ENCODE measurements at regions not wholly inside any gene's neighbourhood (a gene's known extent, or its start where the extent isn't known, plus 50 kb on each side); places are given as distances from the start of the nearest gene placed in this dataset.

GRCh38 chr10:105914432-105914831, 1250.1 kb downstream of the SORCS1 start:
- no peak overlapping the region for H3K27ac ChIP-seq (ENCODE audit: insufficient read depth, low read depth, low read length, poor library complexity, severe bottlenecking)
- no peaks in the 10 kb centered on the region for H3K36me3 ChIP-seq (ENCODE audit: control insufficient read depth, insufficient read depth, low read length)
- H3K9me3 ChIP-seq (ENCODE audit: control insufficient read depth, low read length): no peaks in the 10 kb centered on the region
- no peaks in the 10 kb centered on the region for H3K27me3 ChIP-seq (ENCODE audit: control insufficient read depth, insufficient read depth, low read length, poor library complexity, severe bottlenecking)
- WGBS, 2 experiments: no CpG with 5 or more reads among the region's 1 CpG
- H3K4me3 ChIP-seq (ENCODE audit: insufficient read depth, low read depth, low read length): no peak overlapping the region
- H3K4me1 ChIP-seq (ENCODE audit: control insufficient read depth, insufficient read depth, low read length): no peaks in the 10 kb centered on the region

GRCh38 chr10:105908701-105909100, 1255.8 kb downstream of the SORCS1 start:
- no peaks in the 10 kb centered on the region for H3K27me3 ChIP-seq (ENCODE audit: control insufficient read depth, insufficient read depth, low read length, poor library complexity, severe bottlenecking)
- H3K4me1 ChIP-seq (ENCODE audit: control insufficient read depth, insufficient read depth, low read length): no peaks in the 10 kb centered on the region

GRCh38 chr10:105885495-105885894, 1244.4 kb downstream of the SORCS3 start:
- H3K4me3 ChIP-seq (ENCODE audit: insufficient read depth, low read depth, low read length): no peak overlapping the region
- H3K36me3 ChIP-seq (ENCODE audit: control insufficient read depth, insufficient read depth, low read length): no peaks in the 10 kb centered on the region
- H3K9me3 ChIP-seq (ENCODE audit: control insufficient read depth, low read length): no peaks in the 10 kb centered on the region
- WGBS, 2 experiments: 87% methylated on average over 2 of the region's 2 CpGs
- H3K27ac ChIP-seq (ENCODE audit: insufficient read depth, low read depth, low read length, poor library complexity, severe bottlenecking): no peak overlapping the region
- H3K4me1 ChIP-seq (ENCODE audit: control insufficient read depth, insufficient read depth, low read length): no peaks in the 10 kb centered on the region
- no peaks in the 10 kb centered on the region for H3K27me3 ChIP-seq (ENCODE audit: control insufficient read depth, insufficient read depth, low read length, poor library complexity, severe bottlenecking)

More at GRCh38 chr10:105908701-105909100, 1255.8 kb downstream of the SORCS1 start:
- H3K4me3 ChIP-seq (ENCODE audit: insufficient read depth, low read depth, low read length): no peak overlapping the region
- WGBS, 2 experiments: 91 to 100% methylated on average over 1 of the region's 1 CpG
- no peaks in the 10 kb centered on the region for H3K9me3 ChIP-seq (ENCODE audit: control insufficient read depth, low read length)
- no peaks in the 10 kb centered on the region for H3K36me3 ChIP-seq (ENCODE audit: control insufficient read depth, insufficient read depth, low read length)
- H3K27ac ChIP-seq (ENCODE audit: insufficient read depth, low read depth, low read length, poor library complexity, severe bottlenecking): no peak overlapping the region

GRCh38 chr10:105879401-105879800, 1238.3 kb downstream of the SORCS3 start:
- Histone ChIP-seq H3K4me3 (ENCODE audit: insufficient read depth, low read depth, low read length) (no peak overlapping the region), H3K27ac (ENCODE audit: insufficient read depth, low read depth, low read length, poor library complexity, severe bottlenecking) (no peak overlapping the region), H3K4me1 (ENCODE audit: control insufficient read depth, insufficient read depth, low read length) (no peaks in the 10 kb centered on the region), H3K9me3 (ENCODE audit: control insufficient read depth, low read length) (no peaks in the 10 kb centered on the region), H3K27me3 (ENCODE audit: control insufficient read depth, insufficient read depth, low read length, poor library complexity, severe bottlenecking) (no peaks in the 10 kb centered on the region), H3K36me3 (ENCODE audit: control insufficient read depth, insufficient read depth, low read length) (no peaks in the 10 kb centered on the region)
- 100% methylated on average over 1 of the region's 1 CpG for WGBS, 2 experiments

GRCh38 chr10:105875050-105875449, 1234.0 kb downstream of the SORCS3 start:
- Histone ChIP-seq H3K9me3 (ENCODE audit: control insufficient read depth, low read length) (no peaks in the 10 kb centered on the region), H3K4me1 (ENCODE audit: control insufficient read depth, insufficient read depth, low read length) (no peaks in the 10 kb centered on the region), H3K27me3 (ENCODE audit: control insufficient read depth, insufficient read depth, low read length, poor library complexity, severe bottlenecking) (no peaks in the 10 kb centered on the region), H3K36me3 (ENCODE audit: control insufficient read depth, insufficient read depth, low read length) (no peaks in the 10 kb centered on the region), H3K4me3 (ENCODE audit: insufficient read depth, low read depth, low read length) (no peak overlapping the region), H3K27ac (ENCODE audit: insufficient read depth, low read depth, low read length, poor library complexity, severe bottlenecking) (no peak overlapping the region)
- WGBS, 2 experiments: 94 to 96% methylated on average over 2 of the region's 2 CpGs

GRCh38 chr10:105872665-105873064, 1231.6 kb downstream of the SORCS3 start:
- Histone ChIP-seq H3K27me3 (ENCODE audit: control insufficient read depth, insufficient read depth, low read length, poor library complexity, severe bottlenecking) (no peaks in the 10 kb centered on the region), H3K9me3 (ENCODE audit: control insufficient read depth, low read length) (no peaks in the 10 kb centered on the region), H3K4me1 (ENCODE audit: control insufficient read depth, insufficient read depth, low read length) (no peaks in the 10 kb centered on the region), H3K27ac (ENCODE audit: insufficient read depth, low read depth, low read length, poor library complexity, severe bottlenecking) (no peak overlapping the region), H3K4me3 (ENCODE audit: insufficient read depth, low read depth, low read length) (no peak overlapping the region), H3K36me3 (ENCODE audit: control insufficient read depth, insufficient read depth, low read length) (no peaks in the 10 kb centered on the region)
- 69 to 81% methylated on average over 3 to 4 of the region's 4 CpGs for WGBS, 2 experiments

- Histone ChIP-seq H3K9me3 (ENCODE audit: control insufficient read depth, low read length) (no peaks in the 10 kb centered on the region), H3K27ac (ENCODE audit: insufficient read depth, low read depth, low read length, poor library complexity, severe bottlenecking) (no peak overlapping the region), H3K36me3 (ENCODE audit: control insufficient read depth, insufficient read depth, low read length) (no peaks in the 10 kb centered on the region), H3K27me3 (ENCODE audit: control insufficient read depth, insufficient read depth, low read length, poor library complexity, severe bottlenecking) (no peaks in the 10 kb centered on the region), H3K4me1 (ENCODE audit: control insufficient read depth, insufficient read depth, low read length) (no peaks in the 10 kb centered on the region), H3K4me3 (ENCODE audit: insufficient read depth, low read depth, low read length) (no peak overlapping the region)
- WGBS, 2 experiments: 89% methylated on average over 1 of the region's 1 CpG; no CpG with 5 or more reads in 1 of the 2 experiments
These were observed 1227.8 kb downstream of the SORCS3 start for GRCh38 chr10:105868935-105869334.

- Histone ChIP-seq H3K27me3 (ENCODE audit: control insufficient read depth, insufficient read depth, low read length, poor library complexity, severe bottlenecking) (no peaks in the 10 kb centered on the region), H3K4me1 (ENCODE audit: control insufficient read depth, insufficient read depth, low read length) (no peaks in the 10 kb centered on the region), H3K4me3 (ENCODE audit: insufficient read depth, low read depth, low read length) (no peak overlapping the region), H3K9me3 (ENCODE audit: control insufficient read depth, low read length) (no peaks in the 10 kb centered on the region), H3K36me3 (ENCODE audit: control insufficient read depth, insufficient read depth, low read length) (no peaks in the 10 kb centered on the region), H3K27ac (ENCODE audit: insufficient read depth, low read depth, low read length, poor library complexity, severe bottlenecking) (no peak overlapping the region)
- 85 to 96% methylated on average over 2 of the region's 2 CpGs for WGBS, 2 experiments
These were observed 1223.8 kb downstream of the SORCS3 start for GRCh38 chr10:105864854-105865253.

- H3K9me3 ChIP-seq (ENCODE audit: control insufficient read depth, low read length): no peaks in the 10 kb centered on the region
- H3K4me1 ChIP-seq (ENCODE audit: control insufficient read depth, insufficient read depth, low read length): no peaks in the 10 kb centered on the region
- no peak overlapping the region for H3K4me3 ChIP-seq (ENCODE audit: insufficient read depth, low read depth, low read length)
- no peaks in the 10 kb centered on the region for H3K27me3 ChIP-seq (ENCODE audit: control insufficient read depth, insufficient read depth, low read length, poor library complexity, severe bottlenecking)
- 95 to 96% methylated on average over 4 of the region's 4 CpGs for WGBS, 2 experiments
- H3K36me3 ChIP-seq (ENCODE audit: control insufficient read depth, insufficient read depth, low read length): no peaks in the 10 kb centered on the region
- H3K27ac ChIP-seq (ENCODE audit: insufficient read depth, low read depth, low read length, poor library complexity, severe bottlenecking): no peak overlapping the region
These were observed 1216.5 kb downstream of the SORCS3 start for GRCh38 chr10:105857268-105858264.

- H3K27ac ChIP-seq (ENCODE audit: insufficient read depth, low read depth, low read length, poor library complexity, severe bottlenecking): no peak overlapping the region
- 90 to 94% methylated on average over 2 of the region's 2 CpGs for WGBS, 2 experiments
- no peaks in the 10 kb centered on the region for H3K9me3 ChIP-seq (ENCODE audit: control insufficient read depth, low read length)
- H3K27me3 ChIP-seq (ENCODE audit: control insufficient read depth, insufficient read depth, low read length, poor library complexity, severe bottlenecking): no peaks in the 10 kb centered on the region
- H3K36me3 ChIP-seq (ENCODE audit: control insufficient read depth, insufficient read depth, low read length): no peaks in the 10 kb centered on the region
- no peak overlapping the region for H3K4me3 ChIP-seq (ENCODE audit: insufficient read depth, low read depth, low read length)
- H3K4me1 ChIP-seq (ENCODE audit: control insufficient read depth, insufficient read depth, low read length): no peaks in the 10 kb centered on the region
These were observed 1214.7 kb downstream of the SORCS3 start for GRCh38 chr10:105855791-105856190.

Measured in ectodermal cell (in vitro differentiated cells).